Activated CD8-positive, alpha-beta memory T cell treated with anti-CD3 and anti-CD28 coated beads for 4 hours (primary cell): ENCODE measurements at regions not wholly inside any gene's neighbourhood (a gene's known extent, or its start where the extent isn't known, plus 50 kb on each side); places are given as distances from the start of the nearest gene placed in this dataset.

ENCODE experiments used
- DNase-seq, 2 donors: peaks; one replicate each; pipeline ENCODE4 v3.0.0-alpha.2; 2020; ENCODE audit warnings: low read depth in 2 of 2

DNA sequence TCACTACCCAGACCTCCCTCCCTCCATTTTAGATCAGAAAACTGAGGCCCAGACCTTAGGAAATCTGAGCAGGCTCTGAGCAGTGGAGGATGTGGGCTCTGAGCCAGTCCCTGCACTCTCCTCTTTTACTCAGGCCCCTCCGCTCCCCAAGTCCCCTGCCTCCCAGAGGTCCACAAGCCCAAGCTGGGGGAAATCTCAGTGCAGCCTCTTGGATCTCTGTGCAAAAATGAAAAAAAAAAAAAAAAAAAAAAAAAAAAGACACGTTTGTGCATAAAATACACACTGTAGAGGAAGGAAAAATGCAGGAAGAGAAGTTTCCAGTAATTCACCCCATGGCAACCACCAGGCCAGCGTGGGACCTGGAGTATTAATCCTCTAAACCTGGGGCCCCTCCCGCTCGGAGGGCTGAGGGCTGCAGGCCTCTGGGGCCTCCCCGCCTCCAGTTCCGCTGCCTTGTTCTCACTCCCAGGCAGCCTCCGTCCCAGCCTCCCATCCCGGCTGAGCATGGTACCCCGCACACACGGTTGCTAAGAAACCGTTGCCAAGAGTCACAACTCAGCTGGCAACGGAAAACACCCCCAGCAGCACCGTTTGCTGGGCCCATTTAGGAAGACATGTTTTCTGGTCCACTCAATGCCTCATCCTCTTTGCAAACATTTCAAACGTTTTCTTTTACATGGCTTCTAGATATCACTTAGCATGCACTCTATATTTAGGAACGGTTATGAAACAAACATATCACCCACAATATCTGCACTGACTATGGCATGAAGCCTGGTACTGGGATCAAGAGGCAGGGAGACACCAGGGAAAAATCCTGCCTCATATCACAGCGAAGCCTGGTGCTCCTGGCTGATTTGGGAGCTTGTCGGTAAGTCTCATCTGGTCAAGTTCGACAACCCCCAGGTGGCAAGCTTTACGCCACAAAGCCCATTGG is 227.5 kb downstream of the CTTN start:
- DNase-seq, result no peak

DNA sequence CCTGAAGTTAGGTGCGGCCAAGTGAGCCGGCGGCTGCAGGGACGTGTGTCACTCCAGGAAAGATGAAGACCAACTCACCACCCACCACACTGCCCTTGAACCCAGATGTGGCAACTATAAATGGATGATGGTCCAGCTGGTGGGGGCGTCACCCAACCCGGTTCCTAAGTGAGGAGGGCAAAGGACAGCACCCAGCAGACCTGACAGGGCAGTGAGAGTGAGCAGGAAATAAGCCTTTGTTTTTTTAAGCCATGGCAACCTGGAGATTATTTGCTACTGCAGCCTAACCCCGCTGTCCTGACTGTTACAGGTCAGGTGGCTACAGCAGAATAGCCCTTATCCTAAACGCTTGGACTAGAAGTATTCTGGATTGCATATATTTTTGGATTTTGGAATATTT is 228.9 kb downstream of the CTTN start:
- no peak for DNase-seq

DNA sequence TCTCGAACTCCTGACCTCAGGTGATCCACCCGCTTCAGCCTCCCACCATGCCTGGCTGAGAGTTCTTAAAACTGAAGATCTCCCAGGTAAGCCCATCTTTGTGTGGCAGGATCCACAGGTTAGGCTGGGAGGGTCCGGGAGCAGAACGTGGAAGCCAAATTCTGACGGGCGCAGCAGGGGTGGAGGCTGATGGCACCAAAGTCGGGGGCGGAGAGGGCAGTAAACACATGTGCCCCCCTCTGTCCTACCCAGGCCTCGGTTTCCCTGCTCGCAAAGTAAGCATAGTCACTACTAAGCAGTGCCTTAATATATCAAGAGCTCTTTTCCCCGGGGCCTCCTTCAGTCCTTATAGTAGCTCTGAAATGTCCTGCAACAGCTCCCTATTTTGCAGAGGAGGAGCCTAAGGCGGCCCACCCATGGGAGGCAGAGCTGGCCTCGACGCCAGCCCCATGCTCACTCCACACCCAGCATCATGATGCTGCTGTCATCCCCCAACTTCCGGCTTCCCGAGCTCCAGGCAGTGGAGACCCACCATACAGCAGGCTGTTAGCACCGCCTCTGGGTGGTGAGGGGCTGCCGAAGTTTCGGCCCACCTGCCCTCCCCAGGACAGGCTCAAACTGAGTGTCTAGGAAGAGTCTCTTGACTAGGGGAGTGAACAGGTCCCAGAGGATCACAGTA is 230.0 kb downstream of the CTTN start:
- DNase-seq, result no peak

DNA sequence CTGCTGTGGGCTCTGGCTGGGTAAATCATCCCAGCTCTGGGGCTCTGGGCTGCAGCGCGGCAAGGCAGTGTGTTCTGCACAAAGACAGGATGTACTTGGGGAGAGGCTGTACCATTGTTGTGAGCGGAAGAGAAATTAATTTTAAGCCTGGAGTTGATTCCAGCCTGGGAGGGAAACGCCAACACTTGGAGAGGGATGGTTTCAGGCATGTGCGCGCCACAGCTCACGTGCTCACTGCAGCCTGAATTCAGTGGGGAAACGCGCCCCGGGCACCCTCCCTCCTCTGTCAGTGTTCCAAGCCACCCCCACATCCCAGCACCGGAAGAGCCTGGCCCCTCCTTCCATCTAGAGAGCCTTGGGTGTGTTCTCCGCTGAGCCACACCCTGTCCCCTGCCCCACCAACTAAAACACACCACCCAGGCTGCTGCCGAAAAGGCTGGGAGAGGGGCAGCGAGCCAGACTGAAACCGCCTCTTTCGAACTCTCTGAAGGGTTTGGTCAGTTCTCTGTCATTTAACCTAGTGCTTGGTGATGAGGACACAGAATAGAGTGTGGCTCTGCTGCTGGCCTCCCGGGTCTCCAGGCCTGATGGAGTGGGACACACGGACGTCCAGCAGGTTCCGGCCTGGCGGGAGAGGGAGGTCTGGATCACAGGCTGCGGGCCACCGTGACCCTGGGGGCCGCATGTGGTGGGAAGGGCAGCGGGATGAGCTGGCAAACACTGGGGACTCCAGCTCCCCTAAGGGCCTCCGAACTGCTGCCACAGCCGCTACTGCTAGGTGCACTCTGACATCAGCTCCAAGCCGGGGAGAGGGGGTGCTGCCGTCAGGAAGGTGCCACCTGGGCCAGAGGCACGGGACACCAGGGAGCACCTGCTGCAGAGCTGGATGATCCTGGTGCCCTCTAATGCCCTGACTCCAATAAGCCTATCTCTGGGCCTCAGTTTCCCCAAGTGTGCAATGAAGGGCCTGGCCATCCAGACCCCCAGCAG is 230.8 kb downstream of the CTTN start:
- DNase-seq, result no peak

DNA sequence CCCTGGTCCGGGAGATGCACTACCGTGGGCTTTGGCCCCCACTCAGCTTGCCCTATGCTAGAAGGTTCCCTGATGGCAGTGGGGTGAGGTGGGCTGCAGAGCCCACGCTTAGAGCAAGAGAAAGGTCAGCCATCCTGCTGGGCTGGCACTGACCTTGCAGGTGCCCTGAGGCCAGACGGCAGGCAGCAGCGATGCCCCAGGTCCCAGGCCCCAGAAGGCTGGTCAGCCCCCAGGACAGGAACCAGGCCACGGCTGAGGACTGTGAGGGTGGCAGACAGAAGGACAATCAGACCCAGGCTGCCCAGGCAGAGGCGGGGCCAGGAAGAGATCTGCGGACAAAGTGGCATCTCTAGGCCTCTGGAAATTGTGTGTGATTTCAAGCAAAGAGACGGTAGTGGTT is 231.7 kb downstream of the CTTN start:
- DNase-seq, result no peak

DNA sequence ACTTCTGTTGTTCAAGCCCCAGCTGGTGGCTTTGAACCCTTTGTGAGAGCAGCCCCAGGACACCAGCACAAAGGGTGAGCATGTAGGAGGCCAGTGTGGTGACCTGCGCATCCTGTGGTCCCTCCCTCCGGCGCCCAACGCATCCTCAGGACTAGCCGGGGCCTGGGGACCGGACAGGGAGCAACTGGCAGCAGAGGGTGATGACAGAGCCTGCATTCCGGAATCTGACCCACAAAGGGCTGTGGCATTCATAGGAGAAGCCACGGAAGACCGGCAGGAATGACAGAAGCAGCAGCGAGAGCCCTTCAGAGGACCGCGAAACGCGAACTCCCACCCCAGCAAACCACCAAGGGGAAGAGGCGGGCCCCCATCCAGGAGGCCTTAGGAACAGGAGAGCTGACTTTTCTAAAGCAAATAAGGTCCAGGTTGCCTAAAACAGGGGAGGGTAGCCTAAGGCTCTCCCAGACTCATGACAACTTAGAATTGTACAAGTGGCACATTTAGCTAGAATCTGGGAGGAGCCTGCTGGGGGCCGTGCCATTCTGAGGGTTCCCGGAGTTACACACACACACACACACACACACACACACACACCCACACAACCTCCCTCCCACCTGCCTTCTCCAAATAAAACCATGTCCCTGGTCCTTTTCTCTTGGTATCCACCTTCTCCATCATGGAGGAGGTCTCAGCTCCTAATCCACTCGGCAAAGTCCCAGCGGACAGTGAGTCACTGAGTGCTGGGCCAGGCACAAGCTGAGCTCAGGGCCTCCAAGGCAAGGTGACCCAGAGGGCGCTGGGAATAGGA is 232.7 kb downstream of the CTTN start:
- DNase-seq, result no peak

DNA sequence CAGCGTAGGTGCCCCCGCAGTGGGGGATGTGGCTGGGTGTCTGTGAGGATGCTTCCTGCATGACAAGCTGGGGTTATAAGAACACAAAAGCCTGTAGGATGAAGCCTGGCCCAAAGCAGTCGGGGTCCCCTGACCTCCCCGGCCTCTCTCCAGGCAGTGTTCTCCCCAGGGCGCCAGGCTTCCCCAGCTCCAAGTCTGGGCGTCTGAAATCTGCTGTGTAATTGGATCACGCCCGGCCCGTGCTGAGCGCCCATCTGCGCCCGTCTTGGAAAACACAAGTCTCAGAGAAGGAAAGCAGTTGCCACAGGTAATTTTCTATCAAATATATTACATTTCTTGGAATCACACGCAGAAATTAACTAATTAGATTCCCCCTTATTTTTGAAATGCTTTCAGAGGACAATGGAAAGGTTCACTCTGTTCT is 233.3 kb downstream of the CTTN start:
- DNase-seq, result no peak

DNA sequence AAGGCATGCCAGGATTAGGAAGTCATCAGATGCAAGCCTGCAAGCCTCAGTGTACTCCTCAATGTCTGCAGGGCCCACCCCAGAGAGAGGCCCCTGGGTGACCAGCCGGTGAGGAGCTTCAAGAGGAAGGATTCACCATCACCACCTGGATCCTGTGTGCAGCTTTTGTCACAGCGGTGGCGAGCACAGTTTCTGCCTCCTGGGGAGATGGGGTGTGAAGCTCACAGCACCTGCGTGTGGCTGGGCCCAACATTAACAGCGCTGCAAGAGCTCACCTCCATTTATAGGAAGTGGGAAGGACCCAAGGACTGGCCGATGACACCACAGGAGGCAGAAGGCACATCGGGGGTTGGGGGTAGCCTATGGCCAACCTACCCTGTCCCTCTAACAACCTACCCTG is 235.3 kb downstream of the CTTN start:
- DNase-seq, result no peak

DNA sequence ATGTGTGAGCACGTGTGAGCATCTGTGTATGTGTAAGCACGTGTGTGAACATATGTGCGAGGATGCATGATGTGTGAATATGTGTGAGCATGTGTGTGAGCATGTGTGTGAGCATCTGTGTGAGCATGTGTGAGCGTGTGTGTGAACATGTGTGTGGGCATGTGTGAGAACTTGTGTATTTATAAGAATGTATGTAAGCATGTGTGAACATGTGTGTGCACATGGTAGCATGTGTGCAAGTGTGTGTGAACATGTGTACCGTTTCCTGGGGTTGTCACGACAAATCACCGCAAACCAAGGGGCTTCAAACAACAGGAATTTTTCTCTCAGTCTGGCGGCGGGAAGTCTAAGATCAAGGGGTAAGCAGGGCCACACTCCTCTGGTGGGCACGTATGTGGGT is 238.3 kb downstream of the CTTN start:
- no peak for DNase-seq

DNA sequence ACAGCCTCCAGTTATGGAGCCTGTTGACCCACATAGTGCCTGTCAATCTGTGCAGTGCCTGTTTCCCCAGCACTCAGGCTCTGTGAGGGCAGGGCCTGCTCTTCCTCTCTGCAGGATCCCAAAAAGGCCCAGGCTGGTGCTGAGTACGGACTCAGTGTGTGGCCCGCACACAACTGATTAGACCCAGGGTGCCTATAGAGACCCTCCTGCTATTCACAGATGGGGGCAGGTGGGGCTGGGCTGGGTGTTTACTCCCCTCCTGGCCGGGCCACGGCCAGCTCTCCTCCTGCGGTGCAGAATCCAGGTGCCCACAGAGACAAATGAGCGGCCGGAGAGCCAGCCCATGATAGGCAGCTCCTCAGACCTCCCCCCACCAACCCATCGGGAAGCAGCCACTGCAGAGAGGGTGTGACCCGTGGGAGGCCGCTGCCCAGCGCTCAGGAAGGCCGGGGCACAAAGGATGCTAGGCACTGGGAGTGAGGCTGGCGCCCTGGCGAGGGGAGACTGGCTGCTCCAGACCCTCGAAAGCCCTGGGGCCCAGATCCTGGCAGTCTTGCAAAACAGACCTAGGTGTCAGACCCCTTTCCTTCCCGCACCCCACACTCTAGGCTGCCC is 239.0 kb downstream of the CTTN start:
- no peak for DNase-seq

DNA sequence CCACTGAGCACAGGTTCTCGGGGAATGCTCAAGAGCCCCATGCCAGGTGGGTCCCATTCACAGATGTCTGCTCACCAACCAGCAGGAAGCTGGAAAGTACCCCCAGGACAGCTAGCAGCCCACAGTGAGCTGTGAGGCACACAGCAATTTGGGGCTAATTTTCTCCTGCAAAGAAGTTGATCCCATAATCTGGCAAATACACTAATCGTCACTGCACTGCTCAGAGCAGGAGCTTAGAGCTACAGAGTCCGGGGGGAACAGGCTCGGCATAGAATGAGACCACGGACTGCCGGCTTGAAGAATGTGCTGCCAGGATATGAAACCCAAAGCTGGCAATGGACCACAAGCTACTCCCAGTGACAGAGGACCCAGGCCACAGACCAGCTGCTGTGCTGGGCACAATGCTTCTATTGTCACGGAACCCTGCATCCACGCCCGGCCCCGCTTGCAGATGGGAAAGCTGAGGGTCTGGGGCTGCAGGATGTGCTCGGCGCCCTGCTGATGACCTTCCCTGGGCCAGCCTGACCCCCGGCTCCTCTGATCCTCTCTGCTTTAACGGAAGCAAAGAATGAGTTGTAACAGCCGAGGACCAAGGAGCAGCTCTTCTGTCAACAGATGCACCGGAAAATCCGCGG is 239.7 kb downstream of the CTTN start:
- no peak for DNase-seq

DNA sequence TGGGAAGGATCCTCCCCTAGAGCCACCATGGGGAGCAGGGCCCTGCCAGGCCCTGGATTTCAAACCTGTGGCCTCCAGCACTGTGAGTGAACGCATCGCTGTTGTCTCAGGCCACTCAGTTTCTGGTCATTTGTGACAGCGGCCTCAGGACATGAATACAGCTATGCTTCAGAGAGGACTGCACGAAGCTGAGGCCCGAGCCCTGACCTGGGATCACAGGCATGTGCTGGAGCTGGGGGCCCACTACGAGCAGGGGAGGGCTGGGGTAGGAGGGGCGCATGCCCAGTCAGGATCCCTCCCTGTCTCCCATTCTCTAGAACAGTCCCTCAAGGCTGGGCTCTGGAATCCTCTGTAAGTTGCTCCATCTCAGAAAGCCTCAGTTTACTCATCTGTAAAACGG is 242.1 kb downstream of the CTTN start:
- DNase-seq, result no peak

DNA sequence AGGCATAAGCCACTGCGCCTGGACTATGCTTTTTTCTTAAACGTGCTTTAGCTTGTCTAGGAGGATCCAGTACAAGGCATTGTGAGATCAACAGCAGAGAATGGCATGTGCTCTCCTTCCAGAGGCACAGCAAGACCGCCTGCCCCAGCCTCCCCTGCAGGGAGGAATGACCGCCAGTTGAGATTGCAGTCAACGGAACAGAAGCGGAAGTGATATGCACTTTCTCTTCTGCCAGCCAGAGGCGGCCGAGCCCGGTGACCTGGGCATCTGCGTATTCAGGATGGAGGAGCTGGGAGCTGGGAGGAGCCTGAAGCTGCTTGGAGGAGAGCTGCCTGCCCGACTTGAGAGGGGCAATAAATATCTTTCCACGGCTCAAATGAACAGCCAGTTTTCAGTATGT is 243.0 kb downstream of the CTTN start:
- no peak for DNase-seq

DNA sequence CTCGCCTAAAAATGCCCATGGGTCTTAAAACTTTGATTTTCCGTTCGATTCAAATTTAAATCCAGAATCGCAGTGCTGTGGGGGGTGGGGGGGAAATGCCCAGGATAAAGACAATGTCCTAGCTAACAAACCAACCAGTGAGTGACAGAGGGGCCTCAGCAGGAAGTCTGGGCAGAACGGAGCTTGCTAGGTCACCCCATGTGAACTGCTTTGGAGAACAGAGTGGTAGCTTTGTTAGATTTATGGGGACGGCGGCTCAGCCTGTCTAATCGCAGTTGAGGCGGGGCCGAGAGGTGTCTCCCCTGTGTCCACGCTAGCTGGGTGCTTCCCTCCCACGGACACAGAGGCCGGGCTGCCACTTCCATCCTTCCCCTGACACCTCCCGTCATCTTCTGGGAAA is 243.9 kb downstream of the CTTN start:
- DNase-seq, result no peak

DNA sequence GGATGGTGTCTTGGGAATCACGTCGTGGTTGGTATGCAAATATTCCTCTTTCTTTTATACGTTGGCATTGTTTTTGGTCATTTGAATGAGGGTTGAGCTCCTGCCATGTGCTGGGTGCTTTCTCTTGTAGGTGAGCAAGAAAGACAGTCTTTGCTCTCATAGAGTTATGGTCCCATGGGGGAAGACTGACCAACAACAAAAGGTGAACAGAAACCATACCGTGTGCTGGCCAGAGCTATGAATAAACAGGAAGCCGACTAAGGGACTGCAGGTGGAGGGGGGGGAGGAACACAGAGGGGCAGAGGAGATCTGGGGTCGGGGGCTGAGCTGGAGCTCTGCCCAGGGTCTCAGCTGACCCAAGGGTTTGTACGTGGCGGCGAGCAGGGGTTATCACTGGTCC is 245.3 kb downstream of the CTTN start:
- no peak for DNase-seq

DNA sequence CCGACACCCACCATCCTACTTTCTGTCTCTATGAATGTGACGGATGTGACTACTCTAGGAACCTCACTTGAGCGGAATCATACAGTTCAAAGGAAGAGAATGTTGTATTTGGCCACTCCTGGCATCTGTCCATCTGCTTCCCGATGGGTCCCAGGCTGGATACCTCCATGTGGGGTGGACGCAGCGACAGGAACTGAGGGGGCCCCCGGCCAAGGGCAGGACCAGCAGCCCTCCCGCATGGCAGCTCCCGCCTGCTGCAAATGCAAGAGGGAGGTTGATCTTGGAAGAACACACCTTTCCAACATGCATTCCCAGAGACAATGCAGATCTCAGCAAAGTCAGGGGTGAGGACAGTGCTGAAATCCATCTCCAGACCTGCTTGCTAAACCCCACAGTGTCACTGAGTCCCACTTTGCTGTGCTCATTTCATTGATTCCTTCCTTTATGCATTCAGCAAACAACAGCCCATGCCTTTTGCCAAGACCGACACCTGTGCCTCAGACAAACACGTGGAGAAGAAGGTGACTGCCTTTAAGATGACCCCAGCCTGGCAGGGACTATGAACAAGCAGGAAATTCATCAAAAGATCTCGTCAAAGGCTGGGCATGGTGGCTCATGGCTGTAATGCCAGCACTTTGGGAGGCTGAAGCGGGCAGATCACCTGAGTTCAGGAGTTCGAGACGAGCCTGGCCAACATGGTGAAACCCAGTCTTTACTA is 246.2 kb downstream of the CTTN start:
- DNase-seq, result no peak

DNA sequence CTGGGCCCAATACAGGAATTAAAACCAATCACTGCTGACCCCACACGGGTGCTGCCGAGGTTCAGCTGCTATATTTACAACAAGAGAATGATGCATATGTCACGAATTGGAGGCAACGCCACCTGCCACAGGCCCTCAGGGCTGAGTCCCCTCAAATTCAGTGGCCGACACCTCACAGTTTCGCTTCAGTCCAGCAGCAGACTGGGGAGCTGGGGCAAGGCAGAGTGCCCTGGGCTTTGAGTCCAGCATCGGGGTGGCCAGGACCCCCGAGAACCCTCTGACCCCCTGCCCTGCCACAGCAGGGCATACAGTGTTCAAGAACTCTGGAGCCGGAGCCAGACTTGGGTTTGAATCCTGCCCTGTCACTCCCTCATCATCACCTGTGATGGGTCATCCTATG is 247.2 kb downstream of the CTTN start:
- DNase-seq, result no peak

DNA sequence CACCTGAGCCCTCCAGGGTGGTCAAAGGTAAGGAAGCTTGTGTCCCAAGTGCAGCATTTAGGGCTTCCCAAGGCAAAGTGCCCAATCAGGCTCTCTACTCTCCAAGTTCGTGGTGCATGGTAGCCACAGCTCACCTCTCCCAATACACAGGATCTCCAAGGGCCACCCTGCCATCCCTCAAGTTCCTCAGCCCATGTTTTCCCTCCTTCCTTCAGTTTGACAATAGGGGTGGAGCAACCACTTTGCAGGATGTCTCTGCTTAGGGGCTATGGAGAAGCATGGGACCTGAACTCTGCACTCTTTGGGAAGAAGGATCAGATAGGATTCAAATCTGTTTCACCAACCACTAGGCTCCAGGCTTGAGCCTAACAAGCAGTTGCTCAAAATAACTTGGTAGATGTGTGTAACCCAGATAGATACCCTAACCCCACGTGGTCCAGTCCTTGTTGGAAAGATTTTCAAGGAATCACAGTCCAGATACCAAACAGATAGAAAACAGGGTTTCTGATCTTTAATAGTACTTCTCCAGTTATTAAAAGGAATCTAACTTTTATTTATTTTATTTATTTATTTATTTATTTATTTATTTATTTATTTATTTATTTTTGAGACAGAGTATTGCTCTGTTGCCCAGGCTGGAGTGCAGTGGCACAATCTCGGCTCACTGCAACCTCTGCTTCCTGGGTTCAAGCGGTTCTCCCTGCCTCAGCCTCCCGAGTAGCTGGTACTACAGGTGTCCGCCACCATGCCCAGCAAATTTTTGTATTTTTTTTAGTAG is 248.1 kb downstream of the CTTN start:
- DNase-seq, result no peak
